ENCODE measurements at regions not wholly inside any gene's neighbourhood (a gene's known extent, or its start where the extent isn't known, plus 50 kb on each side); places are given as distances from the start of the nearest gene placed in this dataset.
"Not testable (repeated sequence)": the region's sequence is repeated elsewhere in the genome, so short reads cannot be mapped to it uniquely, and the experiment has no call there.

- not testable (repeated sequence) for DNase-seq
Observed at GRCh38 chr4:56134834-56135233, 186.1 kb downstream of the CEP135 start.

- DNase-seq = no peak
Observed at GRCh38 chr4:56134266-56134665, 185.5 kb downstream of the CEP135 start.

- no peak for DNase-seq
Observed at GRCh38 chr4:56132835-56133234, 184.1 kb downstream of the CEP135 start.

- DNase-seq = not testable (repeated sequence)
Observed at GRCh38 chr4:56132188-56132587, 183.4 kb downstream of the CEP135 start.

- no peak for DNase-seq
Observed at GRCh38 chr4:56130606-56131155, 181.9 kb downstream of the CEP135 start.

GRCh38 chr4:56129431-56129861 lies 180.7 kb downstream of the CEP135 start:
- DNase-seq = peak; percentile 1

GRCh38 chr4:56128213-56128612 lies 179.5 kb downstream of the CEP135 start:
- DNase-seq = no peak

- no peak for DNase-seq
Observed at GRCh38 chr4:56127716-56128115, 179.0 kb downstream of the CEP135 start.

GRCh38 chr4:56123547-56123946 lies 174.8 kb downstream of the CEP135 start:
- no peak for DNase-seq

- DNase-seq = no peak
Observed at GRCh38 chr4:56123051-56123450, 174.3 kb downstream of the CEP135 start.

- no peak for DNase-seq
Observed at GRCh38 chr4:56118845-56119244, 170.1 kb downstream of the CEP135 start.

GRCh38 chr4:56118055-56118454 lies 169.3 kb downstream of the CEP135 start:
- no peak for DNase-seq

- DNase-seq = no peak
Observed at GRCh38 chr4:56115898-56116297, 167.2 kb downstream of the CEP135 start.

GRCh38 chr4:56112377-56112776 lies 163.6 kb downstream of the CEP135 start:
- DNase-seq = no peak

- no peak for DNase-seq
Observed at GRCh38 chr4:56106180-56107147, 157.7 kb downstream of the CEP135 start.

- no peak for DNase-seq
Observed at GRCh38 chr4:56104188-56104587, 155.4 kb downstream of the CEP135 start.

- no peak for DNase-seq
Observed at GRCh38 chr4:56102601-56103000, 153.9 kb downstream of the CEP135 start.

GRCh38 chr4:56099378-56099786 lies 150.6 kb downstream of the CEP135 start:
- no peak for DNase-seq

- no peak for DNase-seq
Observed at GRCh38 chr4:56093576-56093975, 144.8 kb downstream of the CEP135 start.

- DNase-seq = no peak
Observed at GRCh38 chr4:56092540-56092939, 143.8 kb downstream of the CEP135 start.

GRCh38 chr4:56086561-56086960 lies 137.8 kb downstream of the CEP135 start:
- DNase-seq = no peak

- DNase-seq = no peak
Observed at GRCh38 chr4:56086073-56086541, 137.4 kb downstream of the CEP135 start.

GRCh38 chr4:56085275-56085674 lies 136.5 kb downstream of the CEP135 start:
- DNase-seq = no peak

GRCh38 chr4:56084851-56085250 lies 136.1 kb downstream of the CEP135 start:
- DNase-seq = no peak

Data from CD4-positive, alpha-beta T cell treated with Interleukin-21 for 1 hour (primary cell).